ENCODE measurements at regions not wholly inside any gene's neighbourhood (a gene's known extent, or its start where the extent isn't known, plus 50 kb on each side); places are given as distances from the start of the nearest gene placed in this dataset.
"Not testable (repeated sequence)": the region's sequence is repeated elsewhere in the genome, so short reads cannot be mapped to it uniquely, and the experiment has no call there.

- H3F3A ChIP-seq (ENCODE audit: insufficient read depth), result no peaks in the 10 kb centered on the region
- no peak overlapping the region for H3K4me3 ChIP-seq (ENCODE audit: insufficient read depth, low read length, poor library complexity, severe bottlenecking)
- no peaks in the 10 kb centered on the region for H3K9me2 ChIP-seq (replicated peaks; ENCODE audit: insufficient read depth, low read length)
- no peaks in the 10 kb centered on the region for H3K27me3 ChIP-seq (ENCODE audit: low read length)
- no peaks in the 10 kb centered on the region for H4K20me1 ChIP-seq (ENCODE audit: low read depth, low read length)
- H2AFZ ChIP-seq (ENCODE audit: low read depth, low read length, severe bottlenecking), result no peak overlapping the region
- TF ChIP-seq, protein P1, sequence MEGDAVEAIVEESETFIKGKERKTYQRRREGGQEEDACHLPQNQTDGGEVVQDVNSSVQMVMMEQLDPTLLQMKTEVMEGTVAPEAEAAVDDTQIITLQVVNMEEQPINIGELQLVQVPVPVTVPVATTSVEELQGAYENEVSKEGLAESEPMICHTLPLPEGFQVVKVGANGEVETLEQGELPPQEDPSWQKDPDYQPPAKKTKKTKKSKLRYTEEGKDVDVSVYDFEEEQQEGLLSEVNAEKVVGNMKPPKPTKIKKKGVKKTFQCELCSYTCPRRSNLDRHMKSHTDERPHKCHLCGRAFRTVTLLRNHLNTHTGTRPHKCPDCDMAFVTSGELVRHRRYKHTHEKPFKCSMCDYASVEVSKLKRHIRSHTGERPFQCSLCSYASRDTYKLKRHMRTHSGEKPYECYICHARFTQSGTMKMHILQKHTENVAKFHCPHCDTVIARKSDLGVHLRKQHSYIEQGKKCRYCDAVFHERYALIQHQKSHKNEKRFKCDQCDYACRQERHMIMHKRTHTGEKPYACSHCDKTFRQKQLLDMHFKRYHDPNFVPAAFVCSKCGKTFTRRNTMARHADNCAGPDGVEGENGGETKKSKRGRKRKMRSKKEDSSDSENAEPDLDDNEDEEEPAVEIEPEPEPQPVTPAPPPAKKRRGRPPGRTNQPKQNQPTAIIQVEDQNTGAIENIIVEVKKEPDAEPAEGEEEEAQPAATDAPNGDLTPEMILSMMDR (IDR thresholded peaks at IDR 0.05; ENCODE audit: insufficient read depth, low read length, poor library complexity, severe bottlenecking), result no peak
- no peak for TF ChIP-seq EZH2phosphoT487 (conservative IDR thresholded peaks at IDR 0.05; ENCODE audit: low read length)
- no peaks in the 10 kb centered on the region for H3K9me3 ChIP-seq (ENCODE audit: insufficient read depth, low read length)
- H3K27ac ChIP-seq (ENCODE audit: low read depth, low read length), result no peak overlapping the region
- no peaks in the 10 kb centered on the region for H3K79me2 ChIP-seq (ENCODE audit: insufficient read depth, low read length)
- no peak overlapping the region for H3K4me2 ChIP-seq (ENCODE audit: low read depth, low read length, poor library complexity, severe bottlenecking)
- no peaks in the 10 kb centered on the region for H3K36me3 ChIP-seq (ENCODE audit: low read length)
- no peak overlapping the region for H3K9ac ChIP-seq (ENCODE audit: low read length)
These were observed 592.5 kb upstream of the GOLIM4 start for GRCh38 chr3:168688267-168688666.

DNA sequence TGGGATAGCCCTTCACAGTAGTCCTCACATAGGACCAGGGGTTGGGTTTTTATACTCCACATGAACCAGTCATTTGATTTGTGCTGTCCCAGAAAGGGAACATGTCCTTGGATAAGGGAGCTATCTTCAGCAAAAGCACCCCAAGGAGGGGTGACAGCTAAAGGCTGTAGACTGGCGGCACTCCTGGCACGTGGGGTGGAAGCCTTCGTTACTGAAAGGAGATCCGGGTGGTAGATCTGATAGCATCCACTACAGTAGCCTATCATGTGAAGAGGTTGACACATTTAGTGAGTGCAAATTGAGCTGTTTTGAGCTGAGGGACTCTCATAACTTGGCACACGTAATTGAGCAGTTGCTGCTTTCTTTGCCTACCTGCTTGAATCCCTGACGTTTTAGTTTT, 588.8 kb upstream of the GOLIM4 start:
- no peaks in the 10 kb centered on the region for H3K9me3 ChIP-seq (ENCODE audit: insufficient read depth, low read length)
- H3K9ac ChIP-seq (ENCODE audit: low read length), result no peak overlapping the region
- no peaks in the 10 kb centered on the region for H3F3A ChIP-seq (ENCODE audit: insufficient read depth)
- H3K27me3 ChIP-seq (ENCODE audit: low read length), result no peaks in the 10 kb centered on the region
- no peaks in the 10 kb centered on the region for H3K9me2 ChIP-seq (replicated peaks; ENCODE audit: insufficient read depth, low read length)
- H2AFZ ChIP-seq (ENCODE audit: low read depth, low read length, severe bottlenecking), result no peak overlapping the region
- H3K4me3 ChIP-seq (ENCODE audit: insufficient read depth, low read length, poor library complexity, severe bottlenecking), result no peak overlapping the region
- H3K36me3 ChIP-seq (ENCODE audit: low read length), result no peaks in the 10 kb centered on the region
- TF ChIP-seq, protein P1 (IDR thresholded peaks at IDR 0.05; ENCODE audit: insufficient read depth, low read length, poor library complexity, severe bottlenecking), result no peak
- no peak overlapping the region for H3K4me2 ChIP-seq (ENCODE audit: low read depth, low read length, poor library complexity, severe bottlenecking)
- H3K79me2 ChIP-seq (ENCODE audit: insufficient read depth, low read length), result no peaks in the 10 kb centered on the region
- no peak overlapping the region for H3K27ac ChIP-seq (ENCODE audit: low read depth, low read length)
- no peaks in the 10 kb centered on the region for H4K20me1 ChIP-seq (ENCODE audit: low read depth, low read length)

GRCh38 chr3:168678730-168679129, 583.0 kb upstream of the GOLIM4 start:
- H3K9me3 ChIP-seq (ENCODE audit: insufficient read depth, low read length), result no peaks in the 10 kb centered on the region
- H3K4me3 ChIP-seq (ENCODE audit: insufficient read depth, low read length, poor library complexity, severe bottlenecking), result no peak overlapping the region
- H2AFZ ChIP-seq (ENCODE audit: low read depth, low read length, severe bottlenecking), result no peak overlapping the region
- no peak for TF ChIP-seq EZH2phosphoT487 (conservative IDR thresholded peaks at IDR 0.05; ENCODE audit: low read length)
- TF ChIP-seq, protein P1 (IDR thresholded peaks at IDR 0.05; ENCODE audit: insufficient read depth, low read length, poor library complexity, severe bottlenecking), result no peak
- no peaks in the 10 kb centered on the region for H3K79me2 ChIP-seq (ENCODE audit: insufficient read depth, low read length)
- H3K27ac ChIP-seq (ENCODE audit: low read depth, low read length), result no peak overlapping the region
- no peaks in the 10 kb centered on the region for H3K27me3 ChIP-seq (ENCODE audit: low read length)
- no peaks in the 10 kb centered on the region for H3K9me2 ChIP-seq (replicated peaks; ENCODE audit: insufficient read depth, low read length)
- no peaks in the 10 kb centered on the region for H3F3A ChIP-seq (ENCODE audit: insufficient read depth)
- no peaks in the 10 kb centered on the region for H4K20me1 ChIP-seq (ENCODE audit: low read depth, low read length)
- no peaks in the 10 kb centered on the region for H3K36me3 ChIP-seq (ENCODE audit: low read length)
- no peak overlapping the region for H3K4me2 ChIP-seq (ENCODE audit: low read depth, low read length, poor library complexity, severe bottlenecking)
- H3K9ac ChIP-seq (ENCODE audit: low read length), result no peak overlapping the region

GRCh38 chr3:168671091-168671490, 575.4 kb upstream of the GOLIM4 start:
- Histone ChIP-seq H3K27me3 (ENCODE audit: low read length) (no peaks in the 10 kb centered on the region), H3K4me2 (ENCODE audit: low read depth, low read length, poor library complexity, severe bottlenecking) (no peak overlapping the region), H3K36me3 (ENCODE audit: low read length) (no peaks in the 10 kb centered on the region), H3K4me3 (ENCODE audit: insufficient read depth, low read length, poor library complexity, severe bottlenecking) (no peak overlapping the region), H4K20me1 (ENCODE audit: low read depth, low read length) (no peaks in the 10 kb centered on the region), H3K9me2 (replicated peaks; ENCODE audit: insufficient read depth, low read length) (no peaks in the 10 kb centered on the region), H3K9ac (ENCODE audit: low read length) (no peak overlapping the region), H3F3A (ENCODE audit: insufficient read depth) (no peaks in the 10 kb centered on the region), H3K27ac (ENCODE audit: low read depth, low read length) (no peak overlapping the region), H3K9me3 (ENCODE audit: insufficient read depth, low read length) (no peaks in the 10 kb centered on the region), H2AFZ (ENCODE audit: low read depth, low read length, severe bottlenecking) (no peak overlapping the region), H3K79me2 (ENCODE audit: insufficient read depth, low read length) (no peaks in the 10 kb centered on the region)
- TF ChIP-seq, protein P1 (IDR thresholded peaks at IDR 0.05; ENCODE audit: insufficient read depth, low read length, poor library complexity, severe bottlenecking), result no peak
- TF ChIP-seq EZH2phosphoT487 (conservative IDR thresholded peaks at IDR 0.05; ENCODE audit: low read length), result no peak

GRCh38 chr3:168660879-168661657, 565.3 kb upstream of the GOLIM4 start:
- not testable (repeated sequence) for H3F3A ChIP-seq (ENCODE audit: insufficient read depth); H3K27me3 ChIP-seq (ENCODE audit: low read length); H3K27ac ChIP-seq (ENCODE audit: low read depth, low read length); H3K4me3 ChIP-seq (ENCODE audit: insufficient read depth, low read length, poor library complexity, severe bottlenecking); H3K4me2 ChIP-seq (ENCODE audit: low read depth, low read length, poor library complexity, severe bottlenecking); H2AFZ ChIP-seq (ENCODE audit: low read depth, low read length, severe bottlenecking); H3K9me3 ChIP-seq (ENCODE audit: insufficient read depth, low read length); H3K9me2 ChIP-seq (replicated peaks; ENCODE audit: insufficient read depth, low read length); H3K36me3 ChIP-seq (ENCODE audit: low read length); H3K9ac ChIP-seq (ENCODE audit: low read length); H3K79me2 ChIP-seq (ENCODE audit: insufficient read depth, low read length); H4K20me1 ChIP-seq (ENCODE audit: low read depth, low read length)
